AG20443 (cell line): ENCODE measurements at regions not wholly inside any gene's neighbourhood (a gene's known extent, or its start where the extent isn't known, plus 50 kb on each side); places are given as distances from the start of the nearest gene placed in this dataset.

Experiments
- DNase-seq: peaks from one replicate; pipeline ENCODE4 v3.0.0; 2012; ENCODE audit warnings: low spot score, mixed read lengths

DNA sequence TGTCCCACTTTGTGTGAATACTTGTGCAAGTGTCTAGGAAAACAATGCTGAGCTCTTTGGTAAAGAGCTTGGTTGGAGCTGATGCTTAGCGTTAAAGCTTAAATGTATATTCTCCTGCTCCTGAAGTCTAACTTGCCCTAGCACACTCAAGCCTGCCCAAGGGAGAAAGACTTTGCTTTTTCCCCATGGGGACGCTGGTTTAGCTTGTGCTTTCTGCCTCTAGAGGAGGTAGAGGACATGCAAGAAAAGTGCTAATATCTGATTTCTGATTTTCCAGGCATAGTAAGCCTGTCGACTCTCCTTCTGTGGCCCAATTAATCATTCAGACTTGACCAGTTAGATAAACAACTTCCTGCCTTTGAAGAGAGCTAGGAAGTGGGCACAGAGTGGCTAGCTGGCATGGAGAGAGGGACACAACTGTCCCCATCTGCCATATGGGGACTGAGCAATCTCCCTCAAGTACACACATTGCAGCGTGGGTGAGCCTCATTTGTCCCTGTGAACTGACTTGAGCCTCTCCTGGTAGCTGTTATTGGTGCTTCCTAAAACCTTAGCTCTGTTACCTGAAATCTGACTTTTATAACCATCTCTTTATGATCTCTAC is 348.4 kb downstream of the BRINP1 start:
- DNase-seq, result no peak

DNA sequence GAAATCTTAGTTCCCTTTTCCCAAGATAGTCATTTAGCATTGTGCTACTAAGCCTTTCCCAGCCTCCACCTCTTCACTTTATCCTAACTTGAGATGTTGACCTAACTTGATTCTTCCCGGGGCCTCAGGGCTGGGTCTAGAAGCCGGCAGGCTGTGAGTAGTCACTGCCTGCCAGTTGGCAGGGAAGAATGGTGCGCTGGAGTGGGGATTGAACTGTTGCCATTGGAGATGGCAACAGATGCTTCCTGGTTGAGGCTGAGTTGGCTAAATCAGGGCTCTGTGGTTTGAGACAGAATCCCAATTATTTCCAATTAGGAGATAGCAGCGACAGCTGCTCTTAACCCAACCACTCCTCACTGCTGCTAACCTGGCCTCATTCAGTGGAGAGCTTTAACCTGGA is 343.1 kb downstream of the BRINP1 start:
- DNase-seq, result peak; percentile 82

- no peak for DNase-seq
Measured at GRCh38 chr9:119027901-119028699, 341.1 kb downstream of the BRINP1 start.

GRCh38 chr9:119029886-119030285 is 339.3 kb downstream of the BRINP1 start:
- DNase-seq, result no peak

DNA sequence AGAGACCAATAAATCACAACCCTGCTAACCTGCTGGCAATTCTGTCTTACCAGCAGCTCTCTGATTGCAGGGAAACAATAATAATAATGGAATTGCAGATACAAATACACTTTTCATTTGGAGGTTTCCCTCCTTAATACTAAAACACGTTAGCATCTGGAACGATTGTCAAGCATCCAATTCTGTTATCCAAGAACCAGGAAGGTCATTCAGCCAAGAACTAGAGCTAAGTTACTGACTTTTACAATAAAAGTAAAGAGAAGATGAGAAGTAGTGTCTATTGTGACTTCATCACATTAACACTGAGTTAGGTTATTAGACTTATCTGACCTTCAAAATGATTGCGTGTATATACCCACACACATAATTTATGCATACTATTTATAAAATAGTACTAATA is 335.6 kb downstream of the BRINP1 start:
- DNase-seq, result no peak

GRCh38 chr9:119036969-119037368 is 332.3 kb downstream of the BRINP1 start:
- no peak for DNase-seq

DNA sequence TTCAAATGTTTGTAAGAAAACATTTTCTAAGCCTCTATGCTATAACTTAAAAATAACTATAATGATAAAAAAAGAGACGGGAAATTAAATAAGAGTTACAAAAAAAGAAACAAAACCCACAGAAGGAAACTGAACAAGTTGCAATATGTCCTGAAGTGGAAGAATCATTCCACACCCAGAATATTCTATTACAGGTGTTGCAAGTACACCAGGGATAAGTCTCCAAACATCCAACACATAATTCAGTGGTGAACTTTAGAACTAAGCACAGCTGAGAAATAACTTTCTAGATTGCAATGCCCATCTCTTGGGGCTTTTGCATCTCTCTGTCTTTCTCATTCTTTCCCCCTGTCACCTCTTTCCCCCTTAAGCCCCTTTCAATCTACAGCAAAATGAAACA is 325.2 kb downstream of the BRINP1 start:
- DNase-seq, result no peak

GRCh38 chr9:119044806-119045205 is 324.4 kb downstream of the BRINP1 start:
- peak; percentile 67 for DNase-seq

GRCh38 chr9:119047513-119048307 is 321.5 kb downstream of the BRINP1 start:
- no peak for DNase-seq

DNA sequence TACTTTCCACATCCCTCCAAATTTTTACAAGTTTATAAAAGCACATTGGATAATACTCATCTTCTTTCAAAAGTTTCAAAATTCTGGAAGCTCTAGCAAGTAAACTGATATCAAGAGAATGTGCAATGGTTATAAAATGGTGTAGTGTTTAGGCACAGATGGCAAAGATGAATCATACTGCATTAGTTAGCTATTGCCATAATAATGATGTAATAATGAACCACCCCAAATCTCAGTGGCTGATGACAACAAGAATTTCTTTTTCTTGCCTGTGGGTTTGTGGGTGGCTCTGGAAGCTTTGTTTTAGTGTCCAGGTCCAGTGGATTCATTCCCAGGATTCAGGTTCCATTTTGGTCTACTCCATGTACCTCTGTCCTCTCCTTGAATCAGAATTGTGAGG is 319.0 kb downstream of the BRINP1 start:
- no peak for DNase-seq

DNA sequence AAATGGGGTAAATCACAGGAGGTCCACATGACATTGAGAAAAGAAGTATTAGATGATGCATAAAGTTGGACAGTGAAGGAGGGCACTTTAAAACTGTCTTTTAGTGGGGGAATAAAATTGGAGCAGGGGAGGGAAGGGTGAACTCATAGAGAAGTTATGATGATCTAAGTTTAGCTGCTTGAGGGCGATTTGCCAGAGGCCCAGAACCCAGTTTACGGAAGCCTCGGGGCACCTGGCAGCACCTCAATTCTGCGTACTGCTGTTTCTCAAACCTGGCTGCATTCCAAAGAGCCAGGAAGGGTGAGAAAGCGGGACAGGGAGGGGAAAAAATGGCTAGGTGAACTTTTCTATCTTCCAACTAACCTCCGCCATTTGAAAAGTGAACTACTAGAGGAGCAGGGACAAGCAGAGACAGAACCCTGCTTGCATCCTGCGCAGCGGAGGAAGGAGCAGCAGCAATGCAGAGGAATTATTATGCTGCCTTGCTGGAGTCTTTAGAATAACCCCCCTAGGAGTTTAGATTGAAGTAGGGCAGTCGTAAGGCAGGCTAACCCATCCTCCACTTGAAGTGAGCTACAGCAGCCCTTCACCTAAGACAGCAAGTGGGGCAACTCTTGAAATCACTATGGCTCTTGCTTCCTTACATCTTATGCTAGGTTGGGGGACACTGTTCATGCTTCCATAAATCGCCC is 316.8 kb downstream of the BRINP1 start:
- DNase-seq, result no peak

DNA sequence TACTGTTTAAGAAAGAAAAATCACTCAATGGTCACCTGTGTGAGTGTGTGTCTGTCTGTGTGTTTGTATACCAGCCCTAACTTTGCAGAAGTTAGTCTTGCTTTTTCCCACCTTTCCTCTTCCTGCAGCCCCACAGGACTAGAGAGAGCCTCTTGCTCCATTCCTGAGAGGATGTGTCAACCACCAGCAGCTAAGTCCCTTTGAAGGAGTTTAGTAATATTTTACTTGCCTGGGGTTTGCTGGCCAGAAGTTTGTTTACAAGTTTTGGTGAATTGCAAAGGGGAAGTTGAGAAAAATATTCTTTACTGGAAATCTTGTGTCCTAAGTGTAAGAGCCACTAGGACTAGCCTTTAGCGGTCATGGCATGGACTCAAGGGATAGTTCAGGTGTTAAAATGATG is 316.2 kb downstream of the BRINP1 start:
- peak; percentile 22 for DNase-seq

DNA sequence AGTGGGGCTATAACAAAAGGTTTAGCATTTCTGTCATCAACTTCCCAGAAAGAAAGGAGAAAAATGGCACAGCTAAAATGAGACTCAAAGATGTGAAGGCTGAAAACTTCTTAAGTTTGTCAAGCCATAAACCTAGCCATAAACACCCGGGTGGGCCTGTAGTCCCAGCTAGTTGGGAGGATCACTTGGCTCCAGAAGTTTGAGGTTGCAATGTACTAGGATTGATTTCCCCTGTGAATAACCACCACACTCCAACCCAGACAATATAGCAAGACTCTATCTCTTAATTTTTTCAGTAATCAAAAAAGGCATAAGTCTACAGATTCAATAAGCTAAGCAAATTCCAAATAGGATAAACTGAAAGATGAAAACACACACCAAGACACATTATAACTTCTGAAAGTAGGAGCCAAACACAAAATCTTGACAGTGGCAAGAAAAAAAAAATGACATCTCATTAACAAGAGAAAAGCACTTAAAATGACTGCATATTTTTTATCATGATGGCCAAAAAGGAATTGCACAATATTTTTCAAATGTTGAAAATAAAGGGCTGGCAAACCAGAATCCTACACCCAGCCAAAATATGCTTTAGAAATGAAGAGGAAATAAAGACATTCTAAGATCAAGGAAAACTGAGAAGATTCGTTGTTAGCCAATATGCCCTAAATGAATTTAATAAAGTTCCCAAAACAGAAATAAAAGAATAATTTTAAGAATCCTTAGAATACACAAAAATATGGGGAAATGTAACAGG is 308.4 kb downstream of the BRINP1 start:
- DNase-seq, result no peak

GRCh38 chr9:119071636-119072035 is 297.6 kb downstream of the BRINP1 start:
- no peak for DNase-seq

GRCh38 chr9:119074017-119074416 is 295.2 kb downstream of the BRINP1 start:
- no peak for DNase-seq

DNA sequence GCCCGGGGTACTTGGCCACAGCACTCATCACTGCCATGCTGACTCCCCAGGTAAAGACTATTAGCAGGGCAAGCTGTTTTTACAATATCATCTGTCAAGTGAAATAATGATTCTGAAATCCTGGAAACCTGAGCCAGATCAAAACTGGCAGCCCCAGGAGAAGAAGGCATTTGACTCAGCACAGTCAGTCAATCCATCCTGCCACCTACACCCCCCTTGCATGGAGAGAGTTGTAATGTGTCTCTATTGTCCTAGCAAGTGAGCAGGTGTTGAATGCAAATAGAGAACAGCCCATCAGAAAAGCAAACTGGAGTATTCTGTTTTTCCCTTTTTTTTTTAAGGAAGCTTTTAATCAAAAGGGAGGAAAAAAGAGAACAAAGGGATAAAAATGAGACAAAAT is 291.2 kb downstream of the BRINP1 start:
- no peak for DNase-seq

GRCh38 chr9:119083673-119084072 is 285.6 kb downstream of the BRINP1 start:
- no peak for DNase-seq

DNA sequence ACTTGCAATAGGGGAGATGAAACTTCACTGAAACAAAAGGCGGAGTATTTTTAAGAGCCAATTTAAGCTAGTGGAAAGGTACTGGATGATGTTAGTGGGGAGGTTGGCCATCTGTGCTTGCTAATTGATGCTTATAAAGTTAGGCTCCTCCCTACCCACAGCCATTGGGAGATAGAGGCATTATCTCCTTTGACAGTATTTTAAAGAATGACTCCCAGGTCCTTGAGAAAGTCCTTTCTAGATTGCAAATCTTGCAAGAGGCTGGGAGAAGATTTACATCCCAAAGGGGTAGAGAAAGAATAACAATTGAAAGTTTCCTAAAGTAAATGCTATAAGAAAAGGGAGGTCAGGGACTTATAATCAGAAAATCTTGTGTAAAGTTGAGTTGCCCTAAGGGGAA is 282.6 kb downstream of the BRINP1 start:
- DNase-seq, result no peak

DNA sequence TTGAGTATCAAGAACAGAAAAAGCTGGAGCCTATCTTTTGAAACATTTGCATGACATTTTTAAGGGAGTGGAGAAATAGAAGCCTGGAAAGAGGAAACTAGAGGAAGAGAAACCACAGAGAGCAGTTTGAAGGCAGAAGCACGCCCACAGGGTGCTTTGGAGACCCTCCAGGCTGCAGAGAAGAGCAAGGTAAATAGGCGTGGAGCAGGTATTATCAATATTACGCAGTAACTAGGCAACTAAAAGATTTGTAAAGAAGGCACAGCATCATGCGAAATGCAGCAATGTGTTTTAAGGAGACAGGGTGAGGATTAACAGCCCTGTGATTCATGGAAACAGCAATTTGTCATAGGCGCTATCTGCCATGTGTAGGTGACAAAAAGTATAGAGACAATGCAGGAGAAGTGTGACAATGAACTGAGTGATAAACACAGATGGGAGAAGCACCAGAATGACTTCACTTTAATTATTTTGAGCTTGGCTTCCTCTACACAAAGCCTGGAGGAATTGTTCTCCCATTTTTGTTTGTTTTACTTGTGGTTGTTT is 281.2 kb downstream of the BRINP1 start:
- DNase-seq, result no peak

GRCh38 chr9:119091074-119091473 is 278.2 kb downstream of the BRINP1 start:
- DNase-seq, result peak; percentile 25

DNA sequence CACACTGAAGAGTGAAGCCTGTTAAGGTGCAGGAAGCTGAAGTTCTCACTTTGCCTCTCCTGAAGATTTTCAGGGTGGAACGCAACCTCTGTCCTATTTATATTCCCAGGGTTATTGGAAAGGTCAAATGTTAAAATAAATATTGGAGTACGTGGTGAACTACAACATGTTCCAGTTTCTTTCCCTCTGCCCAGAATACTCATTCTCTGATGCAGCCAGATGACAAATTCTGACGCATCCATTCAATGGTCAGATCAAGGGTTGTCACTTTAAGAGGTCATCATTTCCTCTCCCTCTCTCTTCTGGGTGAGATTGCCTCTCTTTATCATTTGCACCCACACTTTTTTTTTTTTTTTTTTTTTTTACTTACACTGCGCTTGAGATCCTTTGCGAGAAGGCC is 277.1 kb downstream of the BRINP1 start:
- DNase-seq, result peak; percentile 10
